Thymus (tissue), 11 donors: ENCODE measurements at regions not wholly inside any gene's neighbourhood (a gene's known extent, or its start where the extent isn't known, plus 50 kb on each side); places are given as distances from the start of the nearest gene placed in this dataset.

Source experiments
- DNase-seq, 9 donors: peaks; one replicate each; pipeline ENCODE4 v3.0.0-alpha.2; 2013; ENCODE audit warnings: low spot score in 9 of 9, low read depth in 6 of 9, missing footprints in 1 of 9
- H3K27ac ChIP-seq, 2 donors: one replicate each; pipeline ENCODE4 v1.5.1; 2013; ENCODE audit warnings: control low read depth in 1 of 2, low read depth in 1 of 2, low read length in 1 of 2, mild to moderate bottlenecking in 1 of 2, moderate library complexity in 1 of 2
- H3K27me3 ChIP-seq, 2 donors: one replicate each; pipeline ENCODE4 v1.5.1; 2013; ENCODE audit warnings: low read length in 1 of 2; ENCODE audit not compliant: control insufficient read depth in 2 of 2, insufficient read depth in 1 of 2
- H3K36me3 ChIP-seq, 2 donors: one replicate each; pipeline ENCODE4 v1.5.1; 2013; ENCODE audit warnings: low read length in 1 of 2, mild to moderate bottlenecking in 1 of 2, moderate library complexity in 1 of 2; ENCODE audit not compliant: control insufficient read depth in 2 of 2, insufficient read depth in 2 of 2
- H3K4me1 ChIP-seq, 2 donors: one replicate each; pipeline ENCODE4 v1.5.1; 2013; ENCODE audit warnings: low read length in 2 of 2; ENCODE audit not compliant: control insufficient read depth in 2 of 2, insufficient read depth in 2 of 2
- H3K4me3 ChIP-seq, 2 donors: one replicate each; pipeline ENCODE4 v1.5.1; 2013; ENCODE audit warnings: low read length in 2 of 2, control low read depth in 1 of 2, mild to moderate bottlenecking in 1 of 2
- H3K9me3 ChIP-seq, 2 donors: one replicate each; pipeline ENCODE4 v1.5.1; 2013; ENCODE audit warnings: low read length in 1 of 2, mild to moderate bottlenecking in 1 of 2; ENCODE audit not compliant: control insufficient read depth in 2 of 2, insufficient read depth in 1 of 2
- WGBS: extraction: QIAGEN DNeasy Blood & Tissue Kit; methylation state at CpG from one replicate; pipeline ENCODE4 v1.1.7; 2013; 5-methylcytosine and 5-hydroxymethylcytosine counted together
- donor health status: healthy.

DNA sequence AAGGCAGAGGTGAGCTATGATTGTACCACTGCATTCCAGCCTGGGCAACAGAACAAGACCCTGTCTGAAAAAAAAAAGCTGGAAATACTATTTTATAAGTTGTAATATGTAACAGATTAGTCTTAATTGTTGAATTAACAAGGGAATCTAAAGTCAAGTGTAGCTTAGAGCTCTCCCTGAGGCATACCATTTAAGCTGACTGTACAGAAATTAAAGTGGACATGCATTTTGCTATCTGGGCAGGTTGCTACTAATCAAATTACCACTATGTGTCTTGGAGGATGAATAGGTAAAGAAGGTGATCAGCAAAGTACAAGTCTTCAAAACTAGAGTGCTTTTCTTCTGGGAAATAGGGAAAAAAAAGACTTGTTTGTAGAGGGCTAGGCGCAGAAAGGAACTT is 205.3 kb upstream of the JADE1 start:
- Histone ChIP-seq H3K9me3 (no peaks in the 10 kb centered on the region), H3K27me3 (no peaks in the 10 kb centered on the region), H3K27ac (no peak overlapping the region), H3K4me1 (peaks cover 0 to 3% of the 10 kb centered on the region in 2 donors), H3K36me3 (no peaks in the 10 kb centered on the region), H3K4me3 (no peak overlapping the region)
- no peak for DNase-seq
- 98% methylated on average over 1 of the region's 1 CpG for WGBS

DNA sequence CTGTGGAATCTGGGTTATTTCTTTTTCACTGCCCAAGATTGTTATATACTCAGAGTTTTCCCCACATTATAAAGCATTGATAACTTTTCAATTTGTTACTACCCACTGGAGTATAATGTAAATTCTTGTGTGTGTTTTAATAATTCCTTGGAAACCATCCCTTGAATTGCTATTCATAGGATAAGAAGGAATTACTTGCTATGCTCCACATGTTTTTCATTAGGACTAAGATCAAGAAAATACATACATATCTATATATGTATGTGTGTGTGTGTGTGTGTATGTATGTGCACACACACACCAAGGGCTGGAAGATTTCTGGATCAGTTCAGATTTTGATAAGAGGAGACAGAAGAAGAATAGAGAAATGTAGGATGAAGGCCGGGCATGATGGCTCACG is 206.4 kb upstream of the JADE1 start:
- Histone ChIP-seq H3K27ac (no peak overlapping the region), H3K27me3 (no peaks in the 10 kb centered on the region), H3K4me3 (no peak overlapping the region), H3K9me3 (no peaks in the 10 kb centered on the region), H3K4me1 (peaks cover 0 to 3% of the 10 kb centered on the region in 2 donors), H3K36me3 (no peaks in the 10 kb centered on the region)
- no peak for DNase-seq
- WGBS = 100% methylated on average over 2 of the region's 2 CpGs

DNA sequence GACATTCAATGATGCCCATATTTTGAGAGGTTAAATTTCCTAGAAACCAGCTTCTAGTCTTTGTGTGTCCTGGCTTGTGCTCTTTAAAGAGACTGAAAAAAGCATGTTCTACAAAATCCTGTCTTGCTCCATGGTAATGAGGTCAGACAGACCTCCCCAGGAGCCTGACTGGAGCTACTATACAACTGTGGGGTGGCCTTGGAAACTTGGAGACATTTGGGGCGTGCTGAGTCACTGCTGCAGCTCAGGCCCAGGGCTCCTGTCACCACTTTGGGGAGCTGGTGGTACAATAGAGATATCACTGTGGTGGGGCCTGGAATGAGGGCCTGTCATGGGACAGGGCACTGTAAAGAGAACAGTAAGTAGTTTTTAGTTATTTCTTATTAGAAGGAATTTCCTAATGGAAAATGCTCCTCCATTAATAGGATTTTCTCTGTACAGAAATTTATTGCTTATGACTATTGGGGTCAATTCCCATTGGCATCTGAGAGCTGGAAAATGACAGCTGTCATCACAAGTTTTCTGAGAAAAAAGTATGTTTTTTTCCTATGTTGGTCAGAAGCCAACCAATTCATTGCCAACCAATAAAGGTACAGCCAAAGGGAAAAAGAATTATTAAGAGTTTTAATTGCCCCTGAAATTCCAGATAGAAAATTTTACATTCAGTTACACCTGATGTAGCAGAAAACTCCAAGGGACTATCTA is 207.4 kb upstream of the JADE1 start:
- no peaks in the 10 kb centered on the region for H3K36me3 ChIP-seq
- 88% methylated on average over 1 of the region's 1 CpG for WGBS
- no peaks in the 10 kb centered on the region for H3K9me3 ChIP-seq
- peaks cover 0 to 3% of the 10 kb centered on the region in 2 donors for H3K4me1 ChIP-seq
- no peak overlapping the region for H3K4me3 ChIP-seq
- H3K27me3 ChIP-seq = no peaks in the 10 kb centered on the region
- H3K27ac ChIP-seq = no peak overlapping the region
- DNase-seq = no peak

DNA sequence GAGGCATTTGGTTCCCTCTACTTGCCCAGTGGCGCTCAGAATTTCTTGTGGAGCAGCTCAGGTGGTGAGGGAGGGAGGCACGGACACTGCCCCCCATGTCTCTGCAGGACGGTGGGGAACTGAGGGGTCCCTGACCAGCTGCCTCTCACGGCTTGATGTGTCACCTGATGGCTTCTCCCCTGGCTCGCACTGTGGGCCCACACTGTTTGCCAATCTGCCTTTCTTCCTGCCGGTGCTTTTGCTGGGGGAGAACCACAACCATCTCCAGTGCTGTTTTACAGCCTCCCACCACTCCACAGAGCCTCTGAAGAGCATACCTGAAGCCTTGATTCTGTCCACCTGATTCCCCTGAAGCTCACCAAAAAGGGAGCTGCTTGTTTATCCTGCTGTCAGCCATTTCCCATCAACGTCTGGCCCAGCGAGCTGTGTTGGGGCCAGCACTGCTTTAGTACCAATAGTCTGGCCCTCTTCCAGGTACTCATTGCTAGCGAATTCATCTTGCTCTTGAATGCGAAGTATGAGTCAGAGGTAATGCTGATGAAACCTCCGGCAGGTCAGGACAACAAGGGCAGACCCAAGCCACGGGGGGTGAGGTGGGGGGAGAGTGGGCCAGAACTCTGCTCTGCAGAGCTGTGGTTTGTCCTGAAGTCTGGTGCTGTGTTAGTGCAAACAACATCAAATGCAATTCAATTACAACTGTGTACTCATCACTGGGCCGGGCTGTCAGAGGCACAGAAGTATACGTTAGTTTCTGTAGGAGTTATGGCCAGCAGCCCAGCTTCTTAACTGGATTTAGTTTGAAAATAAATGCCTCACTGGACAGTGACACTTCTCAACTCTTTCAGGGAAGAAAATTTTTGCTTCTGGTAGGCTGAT is 208.3 kb upstream of the JADE1 start:
- Histone ChIP-seq H3K36me3 (no peaks in the 10 kb centered on the region), H3K4me3 (no peak overlapping the region), H3K4me1 (peaks cover 0 to 3% of the 10 kb centered on the region in 2 donors), H3K27ac (no peak overlapping the region), H3K9me3 (no peaks in the 10 kb centered on the region), H3K27me3 (no peaks in the 10 kb centered on the region)
- peak in 2 of 9 donors; percentile 2 to 10 for DNase-seq
- WGBS = 88% methylated on average over 14 of the region's 14 CpGs

DNA sequence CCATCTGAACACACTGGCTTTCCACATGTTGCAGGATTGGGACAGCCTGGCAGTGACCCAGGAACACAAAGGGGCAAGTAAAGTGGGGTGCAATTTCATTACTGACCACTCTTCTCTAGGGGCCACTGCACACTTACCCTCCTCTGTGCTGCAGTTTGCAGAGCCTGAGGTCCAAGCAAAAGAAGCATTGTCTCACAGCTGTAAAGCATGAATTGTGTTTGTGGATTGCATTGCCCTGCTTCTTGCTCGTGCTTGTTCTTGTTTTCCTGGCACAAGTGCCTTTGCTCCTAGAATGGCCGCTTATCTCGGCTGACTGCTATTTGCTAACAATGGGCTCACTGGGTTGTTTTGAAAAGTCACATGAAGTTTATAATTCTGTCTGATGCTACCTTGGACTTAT is 209.1 kb upstream of the JADE1 start:
- Histone ChIP-seq H3K9me3 (no peaks in the 10 kb centered on the region), H3K4me1 (peaks cover 0 to 3% of the 10 kb centered on the region in 2 donors), H3K36me3 (no peaks in the 10 kb centered on the region), H3K4me3 (no peak overlapping the region), H3K27me3 (no peaks in the 10 kb centered on the region), H3K27ac (no peak overlapping the region)
- no peak for DNase-seq
- 91% methylated on average over 3 of the region's 3 CpGs for WGBS

DNA sequence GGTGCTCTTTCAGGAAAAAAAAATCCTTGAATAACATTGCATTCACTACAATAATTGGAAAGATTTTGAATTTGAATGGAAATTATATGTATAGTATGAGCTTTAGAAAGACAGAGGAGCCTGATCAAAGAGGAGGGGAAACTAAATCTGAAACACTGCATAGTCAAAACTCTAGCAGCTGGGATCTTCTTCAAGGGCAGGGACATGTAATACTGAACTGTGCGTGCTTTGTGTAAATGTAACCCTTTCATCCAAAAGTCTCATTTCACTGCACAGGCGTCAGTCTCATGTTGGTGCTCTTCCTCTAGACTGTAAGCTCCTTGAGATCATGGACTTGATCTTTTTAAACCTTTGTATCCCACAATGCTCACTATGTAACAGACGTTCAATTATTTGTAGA is 212.0 kb upstream of the JADE1 start:
- H3K27me3 ChIP-seq = no peaks in the 10 kb centered on the region
- H3K36me3 ChIP-seq = no peaks in the 10 kb centered on the region
- WGBS = 95% methylated on average over 3 of the region's 3 CpGs
- no peak overlapping the region for H3K4me3 ChIP-seq
- H3K27ac ChIP-seq = no peak overlapping the region
- no peaks in the 10 kb centered on the region for H3K9me3 ChIP-seq
- H3K4me1 ChIP-seq = peaks cover 0 to 3% of the 10 kb centered on the region in 2 donors
- no peak for DNase-seq

DNA sequence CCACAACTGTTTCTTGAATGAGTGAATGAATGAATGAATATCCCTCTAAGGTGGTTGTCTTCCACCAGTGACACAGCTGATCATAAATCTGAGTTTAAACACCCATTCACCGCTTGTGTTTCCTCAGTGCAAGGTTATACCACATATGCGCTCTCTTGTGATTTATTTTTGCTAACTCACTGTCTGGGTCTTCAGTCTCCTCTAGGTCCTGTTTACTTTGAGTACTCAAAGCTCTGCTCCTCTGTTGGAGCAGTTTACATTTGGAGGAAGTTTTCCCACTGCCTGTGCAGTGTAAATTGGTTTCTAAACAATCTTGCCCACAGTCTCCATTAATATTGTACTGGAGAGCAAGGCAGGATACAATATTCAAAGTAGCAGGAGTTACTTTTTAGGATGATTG is 212.6 kb upstream of the JADE1 start:
- no peaks in the 10 kb centered on the region for H3K9me3 ChIP-seq
- DNase-seq = no peak
- no peaks in the 10 kb centered on the region for H3K27me3 ChIP-seq
- H3K27ac ChIP-seq = no peak overlapping the region
- no peak overlapping the region for H3K4me3 ChIP-seq
- WGBS = 91% methylated on average over 2 of the region's 2 CpGs
- H3K4me1 ChIP-seq = peaks cover 0 to under 1% of the 10 kb centered on the region in 2 donors
- no peaks in the 10 kb centered on the region for H3K36me3 ChIP-seq

DNA sequence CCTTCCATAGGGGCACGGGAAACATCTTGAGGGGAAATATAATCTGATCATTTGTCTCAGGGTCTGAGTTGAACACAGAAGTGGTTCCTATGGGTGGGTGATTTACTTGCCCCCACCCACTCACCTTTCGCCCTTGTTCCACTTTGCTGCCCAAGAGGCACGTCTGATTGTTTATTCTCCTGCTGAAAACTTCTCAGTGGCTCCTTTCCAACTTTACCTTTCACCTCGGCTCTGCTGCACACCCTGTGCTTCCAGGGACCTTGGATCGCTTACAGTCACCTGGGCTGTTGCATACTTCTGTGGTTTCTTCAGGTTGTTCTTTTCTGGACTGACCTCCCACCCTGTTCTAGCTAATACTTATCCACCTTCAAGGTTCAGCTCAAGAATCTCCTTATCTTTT is 213.4 kb upstream of the JADE1 start:
- Histone ChIP-seq H3K27ac (no peak overlapping the region), H3K4me1 (no peaks in the 10 kb centered on the region)
- WGBS = 89% methylated on average over 5 of the region's 5 CpGs

DNA sequence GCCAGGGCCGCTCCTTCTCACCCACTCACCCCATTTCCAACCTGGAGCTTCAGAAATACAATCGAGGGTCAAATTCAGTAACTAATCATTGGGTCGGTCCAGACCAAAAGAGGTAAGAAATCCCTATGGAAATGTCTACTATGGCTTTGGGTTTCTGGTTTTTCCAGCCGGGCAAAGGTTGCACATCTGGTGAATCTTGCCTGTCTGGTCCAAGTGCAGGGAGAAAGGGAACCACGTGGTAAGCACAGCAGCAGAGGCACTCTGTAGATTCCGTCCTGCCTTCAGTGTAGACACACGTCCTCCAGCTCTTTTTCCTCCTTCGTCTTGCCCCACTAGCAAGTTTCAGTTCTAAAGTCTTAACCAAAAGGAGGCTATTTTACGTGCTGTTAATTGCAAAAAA is 218.0 kb upstream of the JADE1 start:
- 82% methylated on average over 9 of the region's 9 CpGs for WGBS
- no peak for DNase-seq
- Histone ChIP-seq H3K4me1 (no peaks in the 10 kb centered on the region), H3K9me3 (no peaks in the 10 kb centered on the region), H3K27ac (no peak overlapping the region), H3K27me3 (no peaks in the 10 kb centered on the region), H3K36me3 (no peaks in the 10 kb centered on the region), H3K4me3 (no peak overlapping the region)

More for the DNA sequence above, 213.4 kb upstream of the JADE1 start:
- no peak overlapping the region for H3K4me3 ChIP-seq
- no peaks in the 10 kb centered on the region for H3K36me3 ChIP-seq
- DNase-seq = no peak
- H3K27me3 ChIP-seq = no peaks in the 10 kb centered on the region
- H3K9me3 ChIP-seq = no peaks in the 10 kb centered on the region
